ENCODE measurements at regions not wholly inside any gene's neighbourhood (a gene's known extent, or its start where the extent isn't known, plus 50 kb on each side); places are given as distances from the start of the nearest gene placed in this dataset.

DNA sequence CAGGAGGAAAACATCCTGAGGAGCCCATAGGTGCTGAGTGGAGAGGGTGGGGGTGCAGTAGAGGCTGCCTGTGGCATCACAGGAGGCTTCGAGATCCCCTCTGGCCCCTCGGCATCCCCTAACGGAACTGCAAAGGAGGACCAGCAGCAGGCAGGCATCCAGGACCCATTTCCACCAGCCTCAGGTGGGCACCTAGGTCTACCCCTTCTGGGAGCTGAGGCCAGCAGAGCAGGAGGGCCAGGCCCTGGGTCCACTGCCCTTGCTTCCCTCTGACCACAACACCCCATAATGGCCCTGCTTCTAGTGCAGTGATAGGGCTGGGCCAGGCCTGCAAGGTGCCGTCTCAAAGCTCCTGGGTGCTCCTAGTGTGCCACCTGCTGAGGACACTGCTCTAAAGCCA, 723.0 kb downstream of the PTPRU start:
- TF ChIP-seq TAF1 (IDR thresholded peaks at IDR 0.05; ENCODE audit: borderline replicate concordance, low read depth, low read length): no peak
- no peak for TF ChIP-seq POLR2A (IDR thresholded peaks at IDR 0.05; ENCODE audit: low read depth, low read length)
- no peak for TF ChIP-seq POLR2AphosphoS5 (IDR thresholded peaks at IDR 0.05; ENCODE audit: low read depth, low read length)
